HEK293T (cell line): ENCODE measurements at regions not wholly inside any gene's neighbourhood (a gene's known extent, or its start where the extent isn't known, plus 50 kb on each side); places are given as distances from the start of the nearest gene placed in this dataset.

Experiments used
- CTBP1 ChIP-seq: fragments of 450-650 bp; IDR thresholded peaks from 2 replicates; pipeline ENCODE4 v1.6.1; 2016; ENCODE audit warnings: borderline replicate concordance
- ELF4 ChIP-seq: fragments of 450-650 bp; IDR thresholded peaks from 2 replicates; pipeline ENCODE4 v1.6.1; 2017; ENCODE audit warnings: antibody characterized with exemption
- FOXA1 ChIP-seq: fragments of 450-650 bp; IDR thresholded peaks from 2 replicates; pipeline ENCODE4 v1.6.1; 2016; ENCODE audit warnings: mild to moderate bottlenecking
- FOXM1 ChIP-seq: fragments of 450-650 bp; IDR thresholded peaks from 2 replicates; pipeline ENCODE4 v1.6.1; 2017; ENCODE audit warnings: mild to moderate bottlenecking, borderline replicate concordance
- SP1 ChIP-seq: fragments of 450-650 bp; IDR thresholded peaks from 2 replicates; pipeline ENCODE4 v1.6.1; 2017

DNA sequence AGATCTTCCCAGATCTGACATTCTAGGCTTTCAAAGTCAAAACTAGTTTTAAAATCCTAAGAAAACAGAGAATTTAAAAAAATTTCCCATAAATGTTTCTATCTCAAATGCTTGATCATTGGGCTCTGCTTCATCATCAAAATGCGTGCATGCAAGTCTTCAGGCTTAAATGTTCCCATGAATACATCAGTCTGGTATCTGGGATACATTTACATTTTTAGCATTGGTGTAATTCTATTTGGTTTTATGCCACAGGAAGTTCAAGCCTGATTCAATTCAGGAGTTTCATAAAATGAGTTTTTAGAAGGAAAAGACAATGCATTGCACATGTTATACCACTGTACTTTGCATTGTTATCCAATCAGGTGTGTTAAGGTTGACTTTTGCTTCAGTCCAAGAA, 336.4 kb downstream of the PCNX1 start:
- no peak for TF ChIP-seq CTBP1
- no peak for TF ChIP-seq ELF4
- TF ChIP-seq FOXA1 = no peak
- TF ChIP-seq FOXM1 = no peak
- TF ChIP-seq SP1 = no peak
